H1 (cell line): ENCODE measurements at regions not wholly inside any gene's neighbourhood (a gene's known extent, or its start where the extent isn't known, plus 50 kb on each side); places are given as distances from the start of the nearest gene placed in this dataset.
A peak's percentile ranks its signal among the peaks of the same experiment; 100 is the strongest.

Source experiments
- ATF3 ChIP-seq: IDR thresholded peaks from 2 replicates; pipeline ENCODE4 v1.6.1; 2011; ENCODE audit warnings: low read depth, mild to moderate bottlenecking, low read length; ENCODE audit not compliant: insufficient read depth
- BACH1 ChIP-seq: IDR thresholded peaks from 2 replicates; pipeline ENCODE4 v1.6.1; 2012; ENCODE audit warnings: low read length, improper control_type of control experiment
- CHD7 ChIP-seq: fragments of 300-600 bp; sonication (generic); IDR thresholded peaks from 2 replicates; pipeline ENCODE4 v1.7.1; 2012; ENCODE audit warnings: low read length, moderate library complexity, mild to moderate bottlenecking, inconsistent platforms; ENCODE audit not compliant: insufficient replicate concordance
- JUN ChIP-seq: IDR thresholded peaks from 2 replicates; pipeline ENCODE4 v1.6.1; 2011; ENCODE audit warnings: low read depth, mild to moderate bottlenecking, improper control_type of control experiment, low read length
- NRF1 ChIP-seq: IDR thresholded peaks from 2 replicates; pipeline ENCODE4 v1.6.1; 2011; ENCODE audit warnings: mild to moderate bottlenecking, low read depth, low read length, improper control_type of control experiment
- SIN3A ChIP-seq, 2 experiments: IDR thresholded peaks in 1 of 2; conservative IDR thresholded peaks in 1 of 2; 2 replicates each; pipeline ENCODE4 v1.6.1; 2011 to 2012; ENCODE audit warnings: low read length in 2 of 2, improper control_type of control experiment in 1 of 2, low read depth in 1 of 2, mild to moderate bottlenecking in 1 of 2
- SIX5 ChIP-seq: IDR thresholded peaks from 2 replicates; pipeline ENCODE4 v1.6.1; 2011; ENCODE audit warnings: mild to moderate bottlenecking, low read depth, low read length
- SP1 ChIP-seq: IDR thresholded peaks from 2 replicates; pipeline ENCODE4 v1.6.1; 2011; ENCODE audit warnings: low read depth, low read length
- SP4 ChIP-seq: IDR thresholded peaks from 2 replicates; pipeline ENCODE4 v1.6.1; 2012; ENCODE audit warnings: low read length, inconsistent platforms
- TEAD4 ChIP-seq: IDR thresholded peaks from 2 replicates; pipeline ENCODE4 v1.6.1; 2012; ENCODE audit warnings: low read depth, low read length, inconsistent platforms, mixed read lengths
- ZNF274 ChIP-seq: IDR thresholded peaks from 2 replicates; pipeline ENCODE4 v1.7.0; 2012; ENCODE audit warnings: low read length, borderline replicate concordance; ENCODE audit errors: extremely low read depth

DNA sequence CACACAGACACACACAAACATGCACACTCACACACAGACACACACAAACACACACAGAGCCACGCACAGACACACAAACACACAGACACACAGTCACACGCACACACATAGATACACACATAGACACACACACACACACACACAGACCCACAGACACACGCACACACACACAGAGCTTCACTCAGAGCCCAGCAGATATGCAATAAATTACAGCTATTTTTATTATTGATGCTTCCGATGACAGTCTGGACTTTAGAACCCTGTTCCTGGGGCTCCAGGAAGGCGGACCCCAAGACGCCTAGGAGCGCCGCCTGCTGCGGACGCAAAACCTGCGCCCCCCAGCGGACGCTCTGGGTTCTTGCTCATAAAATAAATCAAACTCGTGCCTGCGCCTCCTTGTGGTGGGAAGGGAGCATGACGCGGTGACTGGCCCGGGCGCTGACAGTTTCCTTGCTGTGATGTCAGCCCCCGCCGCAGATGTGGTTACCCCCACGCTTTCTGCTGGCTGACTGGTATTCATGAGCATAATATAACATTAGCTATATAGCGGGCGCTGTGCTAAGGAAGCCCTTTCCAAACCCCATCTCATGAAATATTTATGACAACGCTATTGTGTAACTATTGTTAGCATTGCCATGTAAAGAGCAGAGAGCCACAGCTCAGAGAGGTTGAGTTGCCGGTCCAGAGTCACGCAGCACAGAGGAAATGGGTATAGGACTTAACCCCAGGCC is 64.4 kb upstream of the TM9SF2 start (continued):
- TF ChIP-seq CHD7 (no peak), SIX5 (no peak), SP4 (no peak), ATF3 (peak; percentile 64; the same call in 1 of the 2 replicates), NRF1 (no peak), TEAD4 (0 out of 2 replicates have a peak, but pooled peaks have one; percentile 2), SIN3A (conservative IDR thresholded peaks at IDR 0.05 in 1 of 2, IDR thresholded peaks at IDR 0.05 in 1 of 2; ENCODE audit: low read depth in 1 of 2, low read length in 2 of 2) (0 out of 4 replicates have a peak, but pooled peaks of 1 of the 2 experiments have one; percentile 49), JUN (no peak), SP1 (no peak), BACH1 (no peak), ZNF274 (no peak)
